WTC11 (cell line): ENCODE measurements at regions not wholly inside any gene's neighbourhood (a gene's known extent, or its start where the extent isn't known, plus 50 kb on each side); places are given as distances from the start of the nearest gene placed in this dataset.

Source experiments
- ATAC-seq: fragments of 200-7000 bp; cut with Tn5 transposase; 2 replicates; pipeline ENCODE4 v1.10.0; 2021; ENCODE audit warnings: mild to moderate bottlenecking, moderate library complexity
- CTCF ChIA-PET: fragments of 300-600 bp; sonication (Branson Sonifier 250); formaldehyde crosslinking; loops from one replicate; lab custom pipeline; 2021; ENCODE audit warnings: antibody characterized with exemption; lab: Charles Lee
- POLR2A ChIA-PET: fragments of 350-600 bp; sonication (Branson Sonifier 250); formaldehyde crosslinking; loops from one replicate; lab custom pipeline; 2021; ENCODE audit warnings: antibody characterized with exemption; lab: Charles Lee
- DNase-seq: peaks from one replicate; pipeline ENCODE4 v3.0.0; 2021; ENCODE audit warnings: low spot score
- H3K27ac Mint-ChIP-seq: 2 replicates; pipeline ENCODE4 v1.8.0; 2021; ENCODE audit warnings: mixed read lengths
- H3K27me3 Mint-ChIP-seq: 2 replicates; pipeline ENCODE4 v1.8.0; 2021; ENCODE audit warnings: low read depth, mild to moderate bottlenecking, moderate library complexity, mixed read lengths
- H3K36me3 Mint-ChIP-seq: 2 replicates; pipeline ENCODE4 v1.8.0; 2021; ENCODE audit warnings: mixed read lengths
- H3K4me1 Mint-ChIP-seq: 2 replicates; pipeline ENCODE4 v1.8.0; 2022; ENCODE audit warnings: mixed read lengths
- H3K4me3 Mint-ChIP-seq: 2 replicates; pipeline ENCODE4 v1.8.0; 2021; ENCODE audit warnings: mild to moderate bottlenecking, moderate library complexity, mixed read lengths
- H3K9me3 Mint-ChIP-seq: 2 replicates; pipeline ENCODE4 v1.8.0; 2021; ENCODE audit warnings: mixed read lengths
- AFF4 ChIP-seq: sonication (generic); formaldehyde crosslinking; IDR thresholded peaks from 2 replicates; pipeline ENCODE4 v1.8.1; 2023; ENCODE audit warnings: mild to moderate bottlenecking, missing genetic modification reagents, borderline replicate concordance
- AR ChIP-seq: fragments of 250-450 bp; sonication (Bioruptor Pico); IDR thresholded peaks from 2 replicates; pipeline ENCODE4 v1.9.0; 2021; ENCODE audit warnings: mild to moderate bottlenecking
- ATF6 ChIP-seq: sonication (generic); formaldehyde crosslinking; IDR thresholded peaks from 2 replicates; pipeline ENCODE4 v1.8.1; 2023; ENCODE audit warnings: mild to moderate bottlenecking, missing genetic modification reagents
- CDX4 ChIP-seq: fragments of 250-450 bp; sonication (Bioruptor Pico); IDR thresholded peaks from 2 replicates; pipeline ENCODE4 v1.9.0; 2021; ENCODE audit warnings: moderate library complexity, mild to moderate bottlenecking, inconsistent platforms, borderline replicate concordance
- EMX1 ChIP-seq: fragments of 250-450 bp; sonication (Bioruptor Pico); IDR thresholded peaks from 2 replicates; pipeline ENCODE4 v1.8.0; 2021; ENCODE audit warnings: mild to moderate bottlenecking
- ERG ChIP-seq: fragments of 250-450 bp; sonication (Bioruptor Pico); IDR thresholded peaks from 2 replicates; pipeline ENCODE4 v1.8.0; 2021; ENCODE audit warnings: mild to moderate bottlenecking
- HMGA2 ChIP-seq: fragments of 250-450 bp; sonication (Bioruptor Pico); IDR thresholded peaks from 2 replicates; pipeline ENCODE4 v1.4.0; 2021; ENCODE audit warnings: mild to moderate bottlenecking, moderate library complexity
- IRF2 ChIP-seq: sonication (generic); formaldehyde crosslinking; IDR thresholded peaks from 2 replicates; pipeline ENCODE4 v1.8.0; 2022; ENCODE audit warnings: low read depth, missing genetic modification reagents, borderline replicate concordance
- MXD4 ChIP-seq: fragments of 250-450 bp; sonication (Bioruptor Pico); IDR thresholded peaks from 2 replicates; pipeline ENCODE4 v1.8.0; 2021; ENCODE audit warnings: mild to moderate bottlenecking, moderate library complexity, borderline replicate concordance
- NFATC4 ChIP-seq: fragments of 250-450 bp; sonication (Bioruptor Pico); IDR thresholded peaks from 2 replicates; pipeline ENCODE4 v1.9.0; 2021; ENCODE audit warnings: mild to moderate bottlenecking
- NFE2L1 ChIP-seq: sonication (generic); formaldehyde crosslinking; IDR thresholded peaks from 2 replicates; pipeline ENCODE4 v1.8.1; 2023; ENCODE audit warnings: missing genetic modification reagents
- NFYB ChIP-seq: sonication (generic); formaldehyde crosslinking; conservative IDR thresholded peaks from 2 replicates; pipeline ENCODE4 v1.8.0; 2022; ENCODE audit warnings: low read depth, missing genetic modification reagents
- PRDM15 ChIP-seq: sonication (generic); formaldehyde crosslinking; IDR thresholded peaks from 2 replicates; pipeline ENCODE4 v1.8.0; 2022; ENCODE audit warnings: missing genetic modification reagents
- SMAD4 ChIP-seq: sonication (generic); formaldehyde crosslinking; IDR thresholded peaks from 2 replicates; pipeline ENCODE4 v1.8.0; 2022; ENCODE audit warnings: mild to moderate bottlenecking, missing genetic modification reagents
- STAT6 ChIP-seq: sonication (generic); formaldehyde crosslinking; conservative IDR thresholded peaks from 2 replicates; pipeline ENCODE4 v1.8.1; 2023; ENCODE audit warnings: mild to moderate bottlenecking, low read depth, missing genetic modification reagents, moderate library complexity
- TCF7 ChIP-seq: sonication (generic); formaldehyde crosslinking; IDR thresholded peaks from 2 replicates; pipeline ENCODE4 v1.8.0; 2022; ENCODE audit warnings: mild to moderate bottlenecking, low read depth, missing genetic modification reagents, moderate library complexity
- TEAD4 ChIP-seq: sonication (generic); formaldehyde crosslinking; IDR thresholded peaks from 2 replicates; pipeline ENCODE4 v1.8.0; 2022; ENCODE audit warnings: mild to moderate bottlenecking, missing genetic modification reagents
- TP53 ChIP-seq: sonication (generic); formaldehyde crosslinking; IDR thresholded peaks from 2 replicates; pipeline ENCODE4 v1.8.1; 2023; ENCODE audit warnings: mild to moderate bottlenecking, missing genetic modification reagents
- USF2 ChIP-seq: sonication (generic); formaldehyde crosslinking; IDR thresholded peaks from 2 replicates; pipeline ENCODE4 v1.8.1; 2023; ENCODE audit warnings: mild to moderate bottlenecking, missing genetic modification reagents, moderate library complexity

- Mint-ChIP-seq H3K4me1 (peaks cover 19% of the 10 kb centered on the region), H3K36me3 (no peaks in the 10 kb centered on the region), H3K27ac (no peak overlapping the region), H3K9me3 (no peaks in the 10 kb centered on the region), H3K27me3 (no peaks in the 10 kb centered on the region), H3K4me3 (no peak overlapping the region)
- TF ChIP-seq ERG (no peak), HMGA2 (CRISPR knock-in tag) (no peak), CDX4 (no peak), SMAD4 (CRISPR knock-in tag) (no peak), TP53 (CRISPR knock-in tag) (no peak), TEAD4 (CRISPR knock-in tag) (no peak), ATF6 (CRISPR knock-in tag) (no peak), IRF2 (CRISPR knock-in tag) (no peak), USF2 (CRISPR knock-in tag) (no peak), AR (CRISPR knock-in tag) (no peak), PRDM15 (CRISPR knock-in tag) (no peak), NFYB (CRISPR knock-in tag) (no peak), NFE2L1 (CRISPR knock-in tag) (no peak), NFATC4 (CRISPR knock-in tag) (no peak), STAT6 (CRISPR knock-in tag) (no peak), AFF4 (CRISPR knock-in tag) (no peak), EMX1 (CRISPR knock-in tag) (no peak), TCF7 (CRISPR knock-in tag) (no peak), MXD4 (no peak)
- ChIA-PET CTCF (no interaction called here), POLR2A (no interaction called here)
- no peak for ATAC-seq
- no peak for DNase-seq
Measured at GRCh38 chr16:62272035-62272434, 235.8 kb upstream of the CDH8 start.
